OCI-LY3 (cell line): ENCODE measurements at regions not wholly inside any gene's neighbourhood (a gene's known extent, or its start where the extent isn't known, plus 50 kb on each side); places are given as distances from the start of the nearest gene placed in this dataset.

Source experiments
- H2AFZ ChIP-seq: fragments of 200-600, 300-600 bp; shearing (Covaris generic); 2 replicates; pipeline ENCODE4 v1.6.0; 2014; ENCODE audit warnings: antibody characterized with exemption, low read depth, low read length
- H3K27ac ChIP-seq: fragments of 200-600, 300-600 bp; sonication (generic); 2 replicates; pipeline ENCODE4 v1.5.1; 2014; ENCODE audit warnings: mild to moderate bottlenecking, low read length, moderate library complexity, mixed read lengths
- H3K27me3 ChIP-seq: fragments of 200-600, 300-600 bp; sonication (generic); 2 replicates; pipeline ENCODE4 v1.6.1; 2014; ENCODE audit warnings: low read depth, low read length, mixed read lengths
- H3K36me3 ChIP-seq: fragments of 200-600, 300-600 bp; sonication (generic); replicated peaks from 2 replicates; pipeline ENCODE3; 2014; ENCODE audit warnings: low read depth, low read length, mixed read lengths
- H3K4me1 ChIP-seq: fragments of 300-600, 200-600 bp; sonication (generic); 2 replicates; pipeline ENCODE4 v1.6.1; 2014; ENCODE audit warnings: low read length, mixed read lengths
- H3K4me2 ChIP-seq: fragments of 200-600, 300-600 bp; sonication (generic); 2 replicates; pipeline ENCODE4 v1.6.1; 2014; ENCODE audit warnings: low read length, mixed read lengths
- H3K4me3 ChIP-seq: fragments of 300-600, 200-600 bp; sonication (generic); 2 replicates; pipeline ENCODE4 v1.5.1; 2014; ENCODE audit warnings: antibody characterized with exemption, mild to moderate bottlenecking, low read length, moderate library complexity
- H3K79me2 ChIP-seq: fragments of 300-600, 200-600 bp; shearing (Covaris generic); 2 replicates; pipeline ENCODE4 v1.6.1; 2014; ENCODE audit warnings: mild to moderate bottlenecking, low read length, mixed read lengths
- H3K9ac ChIP-seq: fragments of 300-600, 200-600 bp; shearing (Covaris generic); 2 replicates; pipeline ENCODE4 v1.6.0; 2014; ENCODE audit warnings: mild to moderate bottlenecking, low read length, moderate library complexity
- H3K9me3 ChIP-seq: fragments of 200-600, 300-600 bp; shearing (Covaris generic); 2 replicates; pipeline ENCODE4 v1.6.1; 2014; ENCODE audit warnings: low read length, mixed read lengths; ENCODE audit not compliant: insufficient read depth
- H4K20me1 ChIP-seq: fragments of 200-600, 300-600 bp; sonication (generic); 2 replicates; pipeline ENCODE4 v1.6.1; 2016; ENCODE audit warnings: low read length, mixed read lengths; ENCODE audit not compliant: insufficient read depth
- CTCF ChIP-seq: fragments of 200-600, 300-600 bp; sonication (generic); IDR thresholded peaks from 2 replicates; pipeline ENCODE4 v1.5.1; 2014; ENCODE audit warnings: antibody characterized with exemption, low read length, low read depth
- EZH2phosphoT487 ChIP-seq: fragments of 200-600 bp; shearing (Covaris generic); IDR thresholded peaks from 2 replicates; pipeline ENCODE4 v1.6.1; 2018; ENCODE audit warnings: antibody characterized with exemption, mixed run types, low read depth

GRCh38 chr10:110397856-110398255, 93.1 kb upstream of the SMNDC1 start:
- TF ChIP-seq CTCF (no peak), EZH2phosphoT487 (no peak)
- Histone ChIP-seq H3K27ac (no peak overlapping the region), H3K27me3 (no peaks in the 10 kb centered on the region), H3K4me1 (peaks cover 16% of the 10 kb centered on the region), H3K9me3 (no peaks in the 10 kb centered on the region), H3K4me2 (no peak overlapping the region), H4K20me1 (no peaks in the 10 kb centered on the region), H3K36me3 (no peaks in the 10 kb centered on the region), H3K9ac (no peak overlapping the region), H3K79me2 (no peaks in the 10 kb centered on the region), H2AFZ (no peak overlapping the region), H3K4me3 (no peak overlapping the region)

GRCh38 chr10:110398419-110399105, 93.8 kb upstream of the SMNDC1 start:
- Histone ChIP-seq H3K9ac (no peak overlapping the region), H3K36me3 (no peaks in the 10 kb centered on the region), H3K4me2 (no peak overlapping the region), H3K9me3 (no peaks in the 10 kb centered on the region), H3K4me1 (peaks cover 16% of the 10 kb centered on the region), H3K27ac (no peak overlapping the region), H3K4me3 (no peak overlapping the region), H3K27me3 (no peaks in the 10 kb centered on the region), H3K79me2 (no peaks in the 10 kb centered on the region), H2AFZ (no peak overlapping the region), H4K20me1 (no peaks in the 10 kb centered on the region)
- no peak for TF ChIP-seq CTCF

GRCh38 chr10:110399106-110399964, 94.6 kb upstream of the SMNDC1 start:
- Histone ChIP-seq H3K4me3 (no peak overlapping the region), H3K4me1 (peaks cover 16% of the 10 kb centered on the region), H3K9me3 (no peaks in the 10 kb centered on the region), H3K27ac (no peak overlapping the region), H4K20me1 (no peaks in the 10 kb centered on the region), H2AFZ (no peak overlapping the region), H3K36me3 (no peaks in the 10 kb centered on the region), H3K27me3 (no peaks in the 10 kb centered on the region), H3K9ac (no peak overlapping the region), H3K4me2 (no peak overlapping the region), H3K79me2 (no peaks in the 10 kb centered on the region)
- TF ChIP-seq EZH2phosphoT487 (no peak), CTCF (no peak)

- TF ChIP-seq CTCF: no peak
- no peak for TF ChIP-seq EZH2phosphoT487
- H3K27ac ChIP-seq: no peak overlapping the region
- no peaks in the 10 kb centered on the region for H4K20me1 ChIP-seq
- H3K4me1 ChIP-seq: peaks cover 12% of the 10 kb centered on the region
- no peak overlapping the region for H3K4me3 ChIP-seq
- no peaks in the 10 kb centered on the region for H3K79me2 ChIP-seq
- H3K4me2 ChIP-seq: no peak overlapping the region
- H2AFZ ChIP-seq: no peak overlapping the region
- no peaks in the 10 kb centered on the region for H3K36me3 ChIP-seq
- H3K9ac ChIP-seq: no peak overlapping the region
- no peaks in the 10 kb centered on the region for H3K9me3 ChIP-seq
- H3K27me3 ChIP-seq: no peaks in the 10 kb centered on the region
Measured at GRCh38 chr10:110399965-110400933, 95.5 kb upstream of the SMNDC1 start.
